CD4-positive, alpha-beta T cell treated with Interleukin-1 beta for 1 hour (primary cell): ENCODE measurements at regions not wholly inside any gene's neighbourhood (a gene's known extent, or its start where the extent isn't known, plus 50 kb on each side); places are given as distances from the start of the nearest gene placed in this dataset.
"Not testable (repeated sequence)": the region's sequence is repeated elsewhere in the genome, so short reads cannot be mapped to it uniquely, and the experiment has no call there.

Source experiments
- DNase-seq, 2 donors: peaks; one replicate each; pipeline ENCODE4 v3.0.0-alpha.2; 2020 to 2022

DNA sequence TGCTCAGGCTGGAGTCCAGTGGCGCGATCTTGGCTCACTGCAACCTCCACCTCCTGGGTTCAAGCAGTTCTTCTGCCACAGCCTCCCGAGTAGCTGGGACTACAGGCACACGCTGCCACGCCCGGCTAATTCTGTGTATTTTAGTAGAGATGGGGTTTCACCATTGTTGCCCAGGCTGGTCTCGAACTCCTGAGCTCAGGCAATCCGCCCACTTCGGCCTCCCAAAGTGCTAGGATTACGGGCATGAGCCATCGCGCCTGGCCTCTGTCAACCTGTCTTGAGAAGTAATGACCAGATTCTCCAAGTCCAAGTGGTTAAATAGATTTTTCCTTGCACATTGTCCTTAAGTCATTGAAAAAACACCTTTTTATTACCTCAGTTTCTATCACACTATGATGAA, 283.7 kb downstream of the KCNJ2 start:
- not testable (repeated sequence) for DNase-seq

- no peak for DNase-seq
Measured at GRCh38 chr17:70454377-70454776, 285.0 kb downstream of the KCNJ2 start.

DNA sequence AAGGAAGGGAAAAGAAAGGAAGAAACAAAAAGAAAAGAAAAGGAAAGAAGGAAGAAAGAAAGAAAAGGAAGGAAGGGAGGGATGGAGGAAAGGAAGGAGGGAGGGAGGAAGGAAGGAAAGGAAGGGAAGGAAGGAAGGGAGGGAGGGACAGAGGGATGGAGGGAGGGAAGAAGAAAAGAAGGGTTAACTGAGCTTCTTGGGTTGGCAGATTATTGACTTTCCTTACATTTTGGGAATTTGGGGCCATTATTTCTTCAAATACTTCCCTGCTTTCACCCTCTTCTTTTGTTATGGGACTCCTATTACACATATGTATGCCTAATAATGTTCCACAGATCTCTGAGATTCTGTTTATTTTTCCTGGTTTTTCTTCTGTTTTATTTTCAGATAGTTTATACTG, 285.6 kb downstream of the KCNJ2 start:
- DNase-seq: no peak

GRCh38 chr17:70464995-70465394, 295.7 kb downstream of the KCNJ2 start:
- DNase-seq: no peak

DNA sequence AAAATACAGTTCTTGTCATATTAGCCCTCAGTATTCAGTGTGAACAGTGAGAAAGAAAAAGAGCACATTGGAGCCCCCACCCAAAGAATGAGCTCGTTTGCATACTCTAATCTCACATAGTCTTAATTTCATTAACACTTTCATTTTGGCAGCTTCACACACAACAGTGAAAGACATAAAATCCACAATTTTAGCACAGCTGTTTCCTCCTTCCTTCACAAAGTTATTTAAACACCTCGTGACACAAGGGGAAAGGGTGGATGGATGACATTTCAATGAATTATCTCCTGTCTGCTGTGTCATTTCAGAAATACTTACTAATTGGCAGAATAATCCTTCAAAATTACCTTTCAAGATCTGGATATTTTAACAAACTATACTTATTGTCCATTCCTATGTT, 299.3 kb downstream of the KCNJ2 start:
- DNase-seq: no peak

- no peak for DNase-seq
Measured at GRCh38 chr17:70473049-70473448, 303.7 kb downstream of the KCNJ2 start.

GRCh38 chr17:70476368-70476767, 307.0 kb downstream of the KCNJ2 start:
- DNase-seq: no peak

- no peak for DNase-seq
Measured at GRCh38 chr17:70478902-70479301, 309.6 kb downstream of the KCNJ2 start.

DNA sequence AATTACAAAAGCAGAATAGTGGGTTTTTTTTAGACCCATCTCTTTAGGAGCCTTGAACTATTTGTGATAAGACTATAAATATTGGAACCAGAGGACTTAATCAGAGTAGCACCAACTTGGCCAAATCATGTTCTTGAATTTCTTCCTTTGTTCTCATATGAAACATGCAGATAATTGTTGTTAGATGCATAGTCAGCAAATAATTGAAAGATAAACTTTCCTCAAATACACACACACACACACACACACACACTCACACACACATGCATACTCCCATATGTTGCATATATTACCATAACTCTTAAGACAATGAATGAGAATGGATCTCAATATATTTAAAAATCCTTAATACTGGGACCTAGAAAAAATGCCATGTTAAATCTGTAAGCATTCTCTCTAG, 310.4 kb downstream of the KCNJ2 start:
- DNase-seq: no peak

DNA sequence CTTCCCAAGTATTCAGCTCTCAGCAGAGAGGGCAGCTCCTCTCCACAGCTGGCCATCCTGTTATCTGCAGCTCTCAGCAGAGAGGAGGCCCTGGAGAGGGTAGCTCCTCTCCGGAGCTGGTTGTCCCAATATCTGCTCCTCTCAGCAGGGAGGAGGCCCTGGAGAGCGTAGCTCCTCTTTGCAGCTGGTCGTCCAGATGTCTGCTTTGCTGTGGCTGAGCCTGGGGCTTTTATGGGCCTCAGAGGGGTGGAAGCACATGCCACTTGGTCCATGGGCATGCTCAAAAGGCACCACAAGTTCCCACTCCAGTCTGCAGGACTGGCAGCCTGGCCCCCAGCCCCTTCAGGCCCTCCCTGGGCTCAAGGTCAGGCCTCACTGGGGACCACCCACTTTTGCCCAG, 314.3 kb downstream of the KCNJ2 start:
- DNase-seq: no peak

GRCh38 chr17:70484050-70484449, 314.7 kb downstream of the KCNJ2 start:
- no peak for DNase-seq

DNA sequence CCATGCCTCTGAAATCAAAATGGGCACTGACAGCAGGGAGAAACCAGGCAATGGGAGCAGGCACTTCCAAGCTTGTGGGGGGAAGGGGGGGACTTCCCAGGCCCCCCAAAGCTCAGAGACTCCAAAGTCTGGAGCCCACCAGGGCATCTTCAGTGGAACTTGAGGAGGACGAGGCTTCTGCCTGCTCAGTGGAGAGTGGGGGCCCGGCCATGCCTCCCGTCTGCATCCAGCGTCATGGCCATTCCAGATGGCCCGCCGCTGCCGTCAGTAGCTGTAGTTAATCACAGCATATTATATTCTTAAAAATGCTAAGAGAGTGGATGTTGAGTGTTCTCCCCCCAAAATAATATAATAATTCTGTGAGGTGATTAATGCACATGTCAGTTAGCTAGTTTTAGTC, 315.2 kb downstream of the KCNJ2 start:
- DNase-seq: no peak

DNA sequence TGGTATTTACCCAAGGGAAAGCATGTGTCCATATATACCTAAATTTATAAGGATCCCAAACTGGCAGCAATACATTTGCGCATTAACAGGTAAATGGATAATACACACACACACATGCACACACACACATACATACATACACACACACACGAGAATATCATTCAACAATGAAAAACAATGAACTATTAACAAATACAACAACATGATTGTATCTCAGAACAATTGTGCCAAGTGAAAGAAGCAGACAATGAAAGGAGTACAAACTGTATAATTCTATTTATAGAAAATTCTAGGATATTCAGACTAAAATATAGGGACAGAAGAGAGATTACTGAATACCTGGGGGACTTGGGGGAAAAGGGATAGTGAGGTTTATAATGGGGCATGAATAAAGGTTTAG, 323.0 kb downstream of the KCNJ2 start:
- DNase-seq: no peak

DNA sequence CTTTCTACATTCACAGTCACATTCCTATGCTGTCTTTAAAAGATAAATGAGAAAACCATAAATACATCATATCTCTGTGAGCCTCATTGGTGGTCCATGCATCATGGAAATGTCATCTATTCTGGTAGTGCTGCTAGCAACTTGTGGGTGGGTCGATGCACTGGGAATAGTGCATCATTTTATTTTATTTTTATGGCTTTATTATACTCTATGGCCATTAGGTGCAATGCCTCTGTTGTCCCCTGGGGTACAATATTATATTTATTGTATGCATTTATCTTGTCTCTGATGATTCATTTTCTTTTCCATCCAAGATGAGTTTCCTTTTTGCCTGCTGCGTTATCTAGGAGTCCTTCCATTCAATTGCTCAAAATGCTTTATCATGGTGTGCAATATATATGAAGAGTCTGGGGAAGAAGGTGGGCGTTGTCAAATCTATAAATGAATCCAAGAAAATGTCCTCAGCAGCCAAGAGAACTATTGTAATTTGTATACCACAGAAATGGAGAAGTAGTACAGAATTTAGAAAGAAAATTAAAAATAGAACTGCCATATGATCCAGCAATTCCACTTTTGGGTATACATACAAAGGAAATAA, 324.0 kb downstream of the KCNJ2 start:
- no peak for DNase-seq

DNA sequence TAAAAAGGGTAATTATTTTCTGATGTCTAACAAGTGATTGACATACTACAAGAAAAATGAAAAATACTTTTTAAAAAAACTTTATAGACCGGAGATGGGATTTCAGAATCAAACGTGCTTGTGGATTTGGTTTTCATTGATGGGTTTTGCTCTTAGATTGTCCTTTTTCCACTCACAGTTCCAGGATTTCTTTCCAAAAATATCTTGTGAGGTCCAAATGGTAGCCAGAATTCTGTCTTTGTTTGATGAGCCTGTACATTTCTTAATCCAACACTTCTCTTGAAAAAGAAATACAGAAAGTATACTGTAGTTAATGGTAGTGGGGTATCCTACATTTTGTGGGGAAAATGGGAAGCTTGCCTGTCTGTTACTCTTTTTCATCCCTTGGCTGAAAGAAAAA, 329.3 kb downstream of the KCNJ2 start:
- no peak for DNase-seq

DNA sequence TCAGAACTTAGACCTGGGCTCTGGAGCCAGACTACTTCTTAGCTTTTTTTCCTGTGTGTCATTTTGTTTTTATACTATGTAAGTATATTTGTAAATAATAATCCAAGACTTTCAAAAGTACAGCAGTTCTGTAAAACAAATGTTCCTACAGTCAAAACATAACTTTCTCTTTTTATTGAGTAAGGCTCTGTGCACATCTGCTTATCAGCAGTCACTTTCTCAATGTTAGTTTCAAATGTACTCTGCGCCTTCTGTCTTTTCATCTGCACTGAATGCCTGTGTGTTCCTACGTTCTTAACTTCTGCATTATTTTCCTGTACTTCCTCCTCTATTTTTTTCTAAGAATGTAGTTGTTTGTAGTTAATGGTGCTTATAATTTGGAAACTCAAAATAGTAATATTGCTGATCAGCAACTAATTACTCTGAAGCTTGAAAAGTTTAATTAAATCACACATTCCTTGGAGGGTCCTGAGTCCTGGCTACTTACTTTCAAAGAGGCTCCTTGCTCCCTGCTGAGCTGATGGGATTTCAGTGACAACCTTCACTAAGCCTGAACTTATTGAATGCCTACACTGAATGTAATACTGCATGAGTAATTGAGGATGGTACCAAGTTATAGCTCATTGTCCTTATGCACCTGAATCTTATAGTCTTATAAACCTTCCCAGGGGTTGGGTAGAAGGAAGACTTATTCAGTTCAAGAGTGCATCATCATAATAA, 329.9 kb downstream of the KCNJ2 start:
- no peak for DNase-seq

GRCh38 chr17:70503449-70503848, 334.1 kb downstream of the KCNJ2 start:
- DNase-seq: no peak

GRCh38 chr17:70510288-70510687, 341.0 kb downstream of the KCNJ2 start:
- no peak for DNase-seq

DNA sequence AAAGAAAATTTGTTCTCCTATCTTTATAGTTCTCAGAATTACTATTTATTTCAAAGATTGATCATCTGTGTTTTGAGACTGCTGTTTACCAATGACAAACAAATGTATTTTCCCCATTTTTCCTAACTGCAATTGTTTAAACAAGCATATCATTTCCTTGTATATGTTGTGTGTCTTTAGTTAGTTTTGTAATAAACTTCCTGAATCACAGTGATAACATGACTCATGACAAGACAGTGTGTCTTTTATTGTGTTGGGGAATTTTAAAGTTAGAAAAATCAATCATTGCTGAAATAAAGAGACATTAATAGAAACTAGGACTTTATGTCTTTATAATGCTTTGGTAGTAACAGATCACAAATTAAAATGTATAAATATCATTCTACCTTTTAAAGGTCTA, 348.5 kb downstream of the KCNJ2 start:
- no peak for DNase-seq

- no peak for DNase-seq
Measured at GRCh38 chr17:70519300-70519699, 350.0 kb downstream of the KCNJ2 start.

GRCh38 chr17:70520447-70520846, 351.1 kb downstream of the KCNJ2 start:
- DNase-seq: no peak

DNA sequence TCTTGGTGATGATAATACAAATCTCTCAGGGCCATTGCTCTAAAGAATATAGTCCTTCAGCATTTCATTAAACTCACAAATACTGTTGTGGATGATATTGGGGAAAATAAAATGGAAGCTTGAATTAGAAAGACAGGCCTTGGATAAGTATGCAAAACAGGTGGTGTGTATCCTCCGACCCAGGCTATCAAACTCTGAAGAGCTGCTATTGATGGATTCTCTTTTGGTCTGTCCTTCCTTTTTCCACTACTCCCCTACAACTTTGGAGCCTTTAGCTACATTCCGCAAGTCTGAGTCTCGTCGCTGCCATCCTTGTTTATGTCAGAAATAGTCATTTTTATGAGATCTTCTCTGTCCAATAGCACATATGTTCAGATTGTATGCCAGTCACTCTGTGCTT, 351.6 kb downstream of the KCNJ2 start:
- DNase-seq: no peak

- DNase-seq: no peak
Measured at GRCh38 chr17:70521821-70522256, 352.5 kb downstream of the KCNJ2 start.

DNA sequence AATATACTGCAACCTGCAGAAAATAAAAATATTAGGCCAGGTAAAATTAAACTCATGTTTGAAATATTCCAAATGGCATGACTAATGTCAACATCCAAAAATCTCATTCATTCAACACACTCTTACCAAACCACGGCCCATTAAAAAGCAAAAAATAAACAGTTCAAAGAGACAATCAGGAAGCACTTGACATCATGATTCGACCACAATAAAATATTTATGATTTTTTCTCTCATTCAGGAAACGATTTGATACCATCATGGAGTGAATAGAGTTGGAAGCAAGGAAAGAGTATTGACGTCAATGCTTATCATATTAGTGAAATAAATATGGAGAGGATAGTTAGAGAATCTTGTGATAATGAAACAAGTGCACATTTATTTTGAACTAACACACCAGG, 354.1 kb downstream of the KCNJ2 start:
- DNase-seq: no peak

DNA sequence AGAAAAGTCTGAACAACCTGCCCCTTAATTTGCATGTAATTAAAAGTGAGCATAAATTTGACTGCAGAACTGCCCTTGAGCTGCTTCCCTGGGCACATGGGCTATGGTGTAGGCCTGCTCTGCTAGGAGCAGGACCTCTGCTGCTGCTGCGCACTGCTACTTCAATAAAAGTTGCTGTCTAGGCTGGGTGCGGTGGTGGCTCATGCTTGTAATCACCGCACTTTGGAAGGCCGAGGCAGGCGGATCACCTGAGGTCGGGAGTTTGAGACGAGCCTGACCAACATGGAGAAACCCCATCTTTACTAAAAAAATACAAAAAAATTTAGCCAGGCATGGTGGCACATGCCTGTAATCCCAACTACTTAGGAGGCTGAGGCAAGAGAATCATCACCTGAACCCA, 355.7 kb downstream of the KCNJ2 start:
- DNase-seq: not testable (repeated sequence)
